GM12874 (cell line): ENCODE measurements at regions not wholly inside any gene's neighbourhood (a gene's known extent, or its start where the extent isn't known, plus 50 kb on each side); places are given as distances from the start of the nearest gene placed in this dataset.

Source experiments
- TF ChIP-seq, protein P1 (sequence below): IDR thresholded peaks from 2 replicates; pipeline ENCODE4 v1.5.1; 2011; ENCODE audit warnings: low read depth, mild to moderate bottlenecking, control low read depth, low read length, moderate library complexity; ENCODE audit not compliant: insufficient read depth

DNA sequence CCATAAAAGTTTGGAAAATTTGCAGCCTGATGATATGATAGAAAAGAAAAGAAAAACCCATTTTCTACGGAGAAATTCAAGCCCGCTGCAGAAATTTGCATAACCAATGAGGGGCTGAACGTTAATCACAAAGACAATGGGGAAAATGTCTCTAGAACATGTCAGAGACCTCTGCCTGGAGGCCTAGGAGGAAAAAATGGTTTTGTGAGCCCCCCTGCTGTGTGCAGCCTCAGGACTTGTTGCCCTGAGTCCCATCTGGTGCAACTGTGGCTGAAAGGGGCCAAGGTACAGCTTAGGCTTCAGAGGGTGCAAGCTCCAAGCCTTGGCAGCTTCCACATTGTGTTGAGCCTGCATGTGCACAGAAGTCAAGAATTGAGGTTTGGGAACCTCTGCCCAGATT is 1267.4 kb upstream of the GOT2 start:
- TF ChIP-seq, protein P1, sequence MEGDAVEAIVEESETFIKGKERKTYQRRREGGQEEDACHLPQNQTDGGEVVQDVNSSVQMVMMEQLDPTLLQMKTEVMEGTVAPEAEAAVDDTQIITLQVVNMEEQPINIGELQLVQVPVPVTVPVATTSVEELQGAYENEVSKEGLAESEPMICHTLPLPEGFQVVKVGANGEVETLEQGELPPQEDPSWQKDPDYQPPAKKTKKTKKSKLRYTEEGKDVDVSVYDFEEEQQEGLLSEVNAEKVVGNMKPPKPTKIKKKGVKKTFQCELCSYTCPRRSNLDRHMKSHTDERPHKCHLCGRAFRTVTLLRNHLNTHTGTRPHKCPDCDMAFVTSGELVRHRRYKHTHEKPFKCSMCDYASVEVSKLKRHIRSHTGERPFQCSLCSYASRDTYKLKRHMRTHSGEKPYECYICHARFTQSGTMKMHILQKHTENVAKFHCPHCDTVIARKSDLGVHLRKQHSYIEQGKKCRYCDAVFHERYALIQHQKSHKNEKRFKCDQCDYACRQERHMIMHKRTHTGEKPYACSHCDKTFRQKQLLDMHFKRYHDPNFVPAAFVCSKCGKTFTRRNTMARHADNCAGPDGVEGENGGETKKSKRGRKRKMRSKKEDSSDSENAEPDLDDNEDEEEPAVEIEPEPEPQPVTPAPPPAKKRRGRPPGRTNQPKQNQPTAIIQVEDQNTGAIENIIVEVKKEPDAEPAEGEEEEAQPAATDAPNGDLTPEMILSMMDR = no peak

DNA sequence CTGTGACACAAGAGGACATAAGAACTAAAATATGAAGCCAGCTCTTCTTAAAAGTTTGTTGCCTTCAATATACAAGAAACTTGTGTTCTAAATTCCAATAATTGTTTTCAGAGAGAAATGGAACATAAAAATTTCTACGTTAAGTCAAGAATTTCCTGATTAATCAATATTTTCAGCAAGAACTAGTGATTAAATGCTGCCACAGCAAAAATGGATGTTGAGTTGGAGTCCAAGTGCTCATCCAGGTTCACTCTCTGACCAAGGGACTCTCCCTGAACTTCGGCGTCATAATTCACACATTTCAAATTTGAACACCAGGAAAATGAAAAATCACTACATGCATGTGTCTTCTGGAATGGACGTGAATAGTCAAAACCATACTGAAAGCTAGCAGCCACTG is 1263.6 kb upstream of the GOT2 start:
- TF ChIP-seq, protein P1 = no peak

DNA sequence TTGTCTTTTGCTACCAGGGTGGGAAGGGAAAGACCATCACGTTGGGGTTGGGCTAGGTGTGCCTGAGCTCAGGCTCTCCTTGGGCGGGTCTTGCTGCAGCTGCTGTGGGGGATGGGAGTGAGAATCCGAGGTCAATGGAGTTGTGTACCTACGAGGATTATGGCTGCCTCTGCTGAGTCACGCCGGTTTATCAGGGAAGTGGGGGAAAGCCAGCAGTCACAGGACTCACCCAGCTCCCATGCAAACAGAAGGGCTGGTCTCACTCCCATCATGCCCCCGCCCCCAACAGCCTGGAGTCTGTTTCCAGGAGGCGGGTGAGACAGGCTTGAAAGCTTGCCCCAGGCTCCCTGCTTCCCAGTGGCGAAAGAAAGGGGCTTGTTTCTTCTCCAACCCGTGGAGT is 1259.0 kb upstream of the GOT2 start:
- TF ChIP-seq, protein P1 = no peak

DNA sequence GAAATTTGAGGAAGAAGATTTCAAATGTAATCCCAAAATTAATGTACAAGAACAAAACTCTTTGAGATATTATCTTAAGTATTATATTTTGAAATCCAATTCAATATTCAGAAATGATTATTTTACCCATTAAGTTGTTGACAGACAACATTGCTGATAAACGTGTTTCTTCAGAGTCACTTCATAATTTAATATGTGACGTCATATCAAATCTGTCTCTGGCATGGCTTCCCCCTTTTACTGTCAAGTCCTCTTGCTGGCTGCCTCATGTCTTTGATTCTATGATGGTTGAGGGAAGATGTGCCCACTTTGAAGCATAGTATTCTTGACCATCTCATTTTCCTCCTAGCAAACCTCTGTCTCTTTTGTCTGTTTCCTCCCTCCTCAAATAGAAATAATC is 1257.1 kb upstream of the GOT2 start:
- TF ChIP-seq, protein P1 = no peak

DNA sequence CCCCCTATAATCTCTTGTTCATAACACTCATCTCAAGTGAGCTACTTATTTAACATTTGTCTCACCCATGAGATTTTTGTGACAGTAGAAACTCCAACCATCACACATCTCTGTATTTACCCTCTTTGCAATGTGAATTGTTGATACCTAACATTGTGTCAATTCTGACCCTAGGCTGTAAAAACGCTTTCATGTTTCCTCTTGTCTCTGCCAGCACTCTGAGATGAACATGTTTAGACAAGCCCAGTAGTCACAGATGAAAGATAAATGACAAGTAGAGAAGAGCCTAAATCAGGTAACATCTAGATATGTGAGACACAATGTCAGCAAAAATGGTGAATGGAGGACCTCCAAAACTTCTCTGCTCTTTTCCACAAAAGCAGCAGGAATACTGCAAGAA is 1254.5 kb upstream of the GOT2 start:
- TF ChIP-seq, protein P1 = no peak

DNA sequence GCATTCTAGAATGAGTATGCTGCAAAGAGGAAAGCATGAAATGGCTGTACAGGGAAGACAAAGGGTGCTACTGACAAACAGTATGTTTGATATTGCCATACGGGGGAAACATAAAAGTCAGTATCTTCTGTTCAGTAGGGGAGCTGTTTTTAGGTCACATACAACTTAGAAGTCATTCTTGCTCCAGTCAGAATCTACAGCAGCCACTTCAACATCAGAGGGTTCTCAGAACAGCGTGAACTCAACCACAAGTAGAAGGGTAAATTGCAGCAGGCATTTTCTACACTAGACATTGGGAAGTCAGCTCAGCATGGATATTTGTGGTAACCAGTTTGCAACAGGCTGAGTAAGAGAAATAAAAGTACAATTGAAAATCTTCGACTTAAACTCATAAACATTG is 1241.8 kb upstream of the GOT2 start:
- TF ChIP-seq, protein P1 = no peak

DNA sequence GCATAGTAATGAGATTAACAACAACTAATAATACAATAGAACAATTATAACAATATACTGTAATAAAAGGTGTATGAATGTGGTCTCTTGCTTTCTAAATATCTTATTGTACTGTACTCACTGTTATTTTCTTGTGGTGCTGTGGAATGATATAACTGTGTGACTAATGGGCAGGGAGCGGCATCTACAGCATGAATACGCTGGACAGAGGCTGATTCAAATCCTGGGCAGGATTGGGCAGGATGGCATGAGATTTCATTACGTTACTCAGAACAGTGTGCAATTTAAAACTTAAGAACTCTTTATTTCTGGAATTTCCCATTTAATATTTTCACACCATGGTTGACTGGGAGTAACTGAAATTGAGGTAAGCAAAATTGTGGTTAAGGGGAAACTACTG is 1239.8 kb upstream of the GOT2 start:
- TF ChIP-seq, protein P1 = no peak

DNA sequence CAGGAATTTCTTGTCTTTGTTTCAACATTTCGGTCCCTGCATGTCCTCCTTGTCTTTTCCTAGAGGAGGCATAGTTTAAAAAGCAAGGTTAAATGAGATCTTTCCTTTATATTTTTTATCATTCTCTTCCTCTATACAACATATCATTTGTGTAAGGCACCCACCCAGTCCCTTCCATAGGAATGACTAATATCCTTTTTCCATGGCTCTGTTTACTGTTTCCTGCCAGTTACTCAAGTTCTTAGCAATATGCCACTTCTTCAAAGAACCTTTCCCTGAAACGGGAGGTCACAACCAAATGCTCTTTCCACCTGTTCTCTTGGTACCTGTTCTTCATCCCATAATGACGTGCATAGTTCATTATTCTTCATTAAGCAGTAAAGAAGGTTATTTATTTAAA is 1237.1 kb upstream of the GOT2 start:
- TF ChIP-seq, protein P1 = no peak
